H9 (cell line): ENCODE measurements at regions not wholly inside any gene's neighbourhood (a gene's known extent, or its start where the extent isn't known, plus 50 kb on each side); places are given as distances from the start of the nearest gene placed in this dataset.

Experiments
- DNase-seq: peaks from one replicate; pipeline ENCODE4 v3.0.0-alpha.2; 2017
- H2AFZ ChIP-seq: one replicate; pipeline ENCODE4 v1.6.1; 2013; ENCODE audit warnings: mild to moderate bottlenecking, low read length, control low read depth, moderate library complexity
- H2AK5ac ChIP-seq: 2 replicates; pipeline ENCODE4 v1.6.1; 2013; ENCODE audit warnings: low read length, control low read depth, mixed read lengths; ENCODE audit not compliant: insufficient read length
- H2BK120ac ChIP-seq: one replicate; pipeline ENCODE4 v1.6.1; 2013; ENCODE audit warnings: low read depth, mild to moderate bottlenecking, low read length, control low read depth, inconsistent platforms; ENCODE audit not compliant: poor library complexity, severe bottlenecking
- H2BK12ac ChIP-seq: 2 replicates; pipeline ENCODE4 v1.6.1; 2013; ENCODE audit warnings: low read length, control low read depth, mixed read lengths, low read depth; ENCODE audit not compliant: insufficient read length
- H2BK15ac ChIP-seq: 2 replicates; pipeline ENCODE4 v1.6.1; 2013; ENCODE audit warnings: low read depth, low read length, control low read depth
- H2BK20ac ChIP-seq: one replicate; pipeline ENCODE4 v1.6.1; 2013; ENCODE audit warnings: low read depth, mild to moderate bottlenecking, low read length, control low read depth, inconsistent platforms; ENCODE audit not compliant: poor library complexity, severe bottlenecking
- H2BK5ac ChIP-seq: 2 replicates; pipeline ENCODE4 v1.6.1; 2013; ENCODE audit warnings: low read length, control low read depth, mixed read lengths; ENCODE audit not compliant: insufficient read length
- H3K14ac ChIP-seq: 2 replicates; pipeline ENCODE4 v1.6.1; 2013; ENCODE audit warnings: low read length, control low read depth; ENCODE audit not compliant: insufficient read depth
- H3K18ac ChIP-seq: 2 replicates; pipeline ENCODE4 v1.6.1; 2013; ENCODE audit warnings: low read depth, mild to moderate bottlenecking, mixed read lengths, low read length, control low read depth; ENCODE audit not compliant: insufficient read length
- H3K23ac ChIP-seq: 2 replicates; pipeline ENCODE4 v1.6.1; 2013; ENCODE audit warnings: low read length, control low read depth, mixed read lengths, low read depth; ENCODE audit not compliant: insufficient read length
- H3K23me2 ChIP-seq: 2 replicates; pipeline ENCODE4 v1.6.1; 2013; ENCODE audit warnings: low read depth, mild to moderate bottlenecking, mixed read lengths, low read length, control low read depth; ENCODE audit not compliant: insufficient read length, poor library complexity, severe bottlenecking
- H3K27ac ChIP-seq: 2 replicates; pipeline ENCODE4 v1.5.1; 2013; ENCODE audit warnings: low read length, control low read depth, mixed read lengths, low read depth; ENCODE audit not compliant: insufficient read length
- H3K27me3 ChIP-seq: 2 replicates; pipeline ENCODE4 v1.6.1; 2013; ENCODE audit warnings: low read length, control low read depth, inconsistent platforms; ENCODE audit not compliant: insufficient read depth
- H3K4ac ChIP-seq: 2 replicates; pipeline ENCODE4 v1.6.1; 2013; ENCODE audit warnings: low read depth, mild to moderate bottlenecking, control low read depth, inconsistent platforms, low read length, moderate library complexity
- H3K4me1 ChIP-seq: 2 replicates; pipeline ENCODE4 v1.6.1; 2013; ENCODE audit warnings: low read length, control low read depth, inconsistent platforms; ENCODE audit not compliant: insufficient read depth
- H3K4me2 ChIP-seq: 2 replicates; pipeline ENCODE4 v1.6.1; 2013; ENCODE audit warnings: low read length, control low read depth, mixed read lengths; ENCODE audit not compliant: insufficient read length, insufficient read depth
- H3K56ac ChIP-seq: 2 replicates; pipeline ENCODE4 v1.6.1; 2013; ENCODE audit warnings: low read depth, mild to moderate bottlenecking, mixed read lengths, low read length, control low read depth; ENCODE audit not compliant: insufficient read length
- H3K79me1 ChIP-seq: 2 replicates; pipeline ENCODE4 v1.6.1; 2013; ENCODE audit warnings: low read depth, mild to moderate bottlenecking, moderate library complexity, low read length, control low read depth, inconsistent platforms; ENCODE audit not compliant: insufficient read depth, poor library complexity, severe bottlenecking
- H3K79me2 ChIP-seq: 2 replicates; pipeline ENCODE4 v1.6.1; 2013; ENCODE audit warnings: low read length, control low read depth, inconsistent platforms; ENCODE audit not compliant: insufficient read depth
- H3K9ac ChIP-seq: 2 replicates; pipeline ENCODE4 v1.6.1; 2013; ENCODE audit warnings: low read length, control low read depth, mixed read lengths; ENCODE audit not compliant: insufficient read length; ENCODE audit errors: extremely low read depth
- H3K9me3 ChIP-seq: one replicate; pipeline ENCODE4 v1.6.1; 2013; ENCODE audit warnings: low read depth, low read length, inconsistent platforms; ENCODE audit not compliant: control insufficient read depth
- H3T11ph ChIP-seq: one replicate; pipeline ENCODE4 v1.6.1; 2013; ENCODE audit warnings: mild to moderate bottlenecking, low read length, control low read depth, inconsistent platforms
- H4K20me1 ChIP-seq: one replicate; pipeline ENCODE4 v1.6.1; 2013; ENCODE audit not compliant: control insufficient read depth, insufficient read length, insufficient read depth
- H4K5ac ChIP-seq: 2 replicates; pipeline ENCODE4 v1.6.1; 2013; ENCODE audit warnings: low read depth, mild to moderate bottlenecking, mixed read lengths, low read length, control low read depth; ENCODE audit not compliant: insufficient read length
- H4K8ac ChIP-seq: replicated peaks from 2 replicates; pipeline ENCODE4 v1.6.1; 2013; ENCODE audit warnings: low read length, control low read depth, mixed read lengths, low read depth; ENCODE audit not compliant: insufficient read length
- H4K91ac ChIP-seq: 2 replicates; pipeline ENCODE4 v1.6.1; 2013; ENCODE audit warnings: low read depth, mild to moderate bottlenecking, moderate library complexity, mixed read lengths, low read length, control low read depth; ENCODE audit not compliant: insufficient read length
- H3K27ac Mint-ChIP-seq, 3 experiments: 2 replicates in 2 of 3; 3 replicates in 1 of 3; pipeline ENCODE4 v1.8.0; 2020 to 2021; ENCODE audit warnings: mixed read lengths in 3 of 3, mild to moderate bottlenecking in 1 of 3, moderate library complexity in 1 of 3
- H3K27me3 Mint-ChIP-seq: 2 replicates; pipeline ENCODE4 v1.8.0; 2021; ENCODE audit warnings: low read depth, mild to moderate bottlenecking, moderate library complexity, mixed read lengths
- H3K36me3 Mint-ChIP-seq, 3 experiments: 2 replicates in 2 of 3; 3 replicates in 1 of 3; pipeline ENCODE4 v1.8.0; 2020 to 2021; ENCODE audit warnings: low read depth in 3 of 3, mixed read lengths in 3 of 3; ENCODE audit not compliant: insufficient read depth in 1 of 3
- H3K4me1 Mint-ChIP-seq, 2 experiments: 2 replicates each; pipeline ENCODE4 v1.8.0; 2020; ENCODE audit warnings: mixed read lengths in 2 of 2
- H3K4me3 Mint-ChIP-seq, 2 experiments: 2 replicates in 1 of 2; 3 replicates in 1 of 2; pipeline ENCODE4 v1.8.0; 2020 to 2021; ENCODE audit warnings: mild to moderate bottlenecking in 2 of 2, mixed read lengths in 2 of 2, moderate library complexity in 1 of 2
- H3K9me3 Mint-ChIP-seq, 2 experiments: 2 replicates in 1 of 2; 3 replicates in 1 of 2; pipeline ENCODE4 v1.8.0; 2020; ENCODE audit warnings: mild to moderate bottlenecking in 2 of 2, mixed read lengths in 2 of 2, moderate library complexity in 1 of 2
- WGBS: extraction: QIAGEN DNeasy Blood & Tissue Kit; methylation state at CpG from one replicate; pipeline ENCODE4 v1.1.7; 2013; ENCODE audit warnings: missing lambda C conversion rate, low lambda C conversion rate, mixed read lengths; ENCODE audit not compliant: insufficient read length; ENCODE audit errors: extremely low coverage; 5-methylcytosine and 5-hydroxymethylcytosine counted together
- TF ChIP-seq, protein P1 (sequence below): fragments of 200-600 bp; sonication (generic); conservative IDR thresholded peaks from 3 replicates; pipeline ENCODE4 v1.8.0; 2021; ENCODE audit warnings: antibody characterized with exemption, mild to moderate bottlenecking

DNA sequence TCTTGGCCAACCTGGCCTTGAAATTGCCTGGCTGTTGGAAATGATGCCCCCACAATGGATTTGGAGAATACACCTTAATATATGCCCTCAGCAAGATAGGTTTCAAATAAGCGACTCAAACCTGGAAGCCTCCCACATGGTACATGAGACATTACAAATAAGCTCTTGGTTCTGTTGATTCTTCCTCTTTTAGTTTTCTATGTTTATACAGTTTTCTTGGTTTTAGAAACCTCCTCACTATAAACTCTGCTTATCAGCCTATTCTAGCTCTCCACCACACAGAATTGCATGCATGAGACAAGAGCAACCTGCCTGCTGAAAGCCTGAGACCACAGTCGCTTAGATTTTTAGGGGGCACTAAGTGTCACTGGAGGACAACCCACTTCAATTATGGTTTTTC is 108.8 kb upstream of the PREP start:
- H3K4me1 ChIP-seq, result no peaks in the 10 kb centered on the region; the same call in 1 of the 2 replicates

More for the DNA sequence above, 108.8 kb upstream of the PREP start:
- Histone ChIP-seq H3K56ac (no peak overlapping the region), H3K79me2 (no peaks in the 10 kb centered on the region), H3K9ac (no peak overlapping the region), H2BK20ac (no peak overlapping the region), H3K4me2 (no peak overlapping the region), H4K20me1 (no peaks in the 10 kb centered on the region), H3K79me1 (no peaks in the 10 kb centered on the region), H3T11ph (no peak overlapping the region), H3K18ac (no peak overlapping the region), H2BK5ac (no peak overlapping the region), H3K27ac (no peak overlapping the region), H4K91ac (no peak overlapping the region), H4K5ac (no peak overlapping the region), H3K4ac (no peak overlapping the region), H3K14ac (no peak overlapping the region), H2AK5ac (no peak overlapping the region), H2AFZ (no peak overlapping the region), H2BK12ac (no peak overlapping the region), H3K23me2 (no peaks in the 10 kb centered on the region), H2BK120ac (no peak overlapping the region), H2BK15ac (no peak overlapping the region), H3K23ac (no peak overlapping the region), H3K27me3 (no peaks in the 10 kb centered on the region), H3K9me3 (no peaks in the 10 kb centered on the region), H4K8ac (no peak overlapping the region)
- no peak overlapping the region for H3K27ac Mint-ChIP-seq
- peaks cover 6 to 12% of the 10 kb centered on the region in 2 experiments for H3K4me1 Mint-ChIP-seq
- TF ChIP-seq, protein P1, sequence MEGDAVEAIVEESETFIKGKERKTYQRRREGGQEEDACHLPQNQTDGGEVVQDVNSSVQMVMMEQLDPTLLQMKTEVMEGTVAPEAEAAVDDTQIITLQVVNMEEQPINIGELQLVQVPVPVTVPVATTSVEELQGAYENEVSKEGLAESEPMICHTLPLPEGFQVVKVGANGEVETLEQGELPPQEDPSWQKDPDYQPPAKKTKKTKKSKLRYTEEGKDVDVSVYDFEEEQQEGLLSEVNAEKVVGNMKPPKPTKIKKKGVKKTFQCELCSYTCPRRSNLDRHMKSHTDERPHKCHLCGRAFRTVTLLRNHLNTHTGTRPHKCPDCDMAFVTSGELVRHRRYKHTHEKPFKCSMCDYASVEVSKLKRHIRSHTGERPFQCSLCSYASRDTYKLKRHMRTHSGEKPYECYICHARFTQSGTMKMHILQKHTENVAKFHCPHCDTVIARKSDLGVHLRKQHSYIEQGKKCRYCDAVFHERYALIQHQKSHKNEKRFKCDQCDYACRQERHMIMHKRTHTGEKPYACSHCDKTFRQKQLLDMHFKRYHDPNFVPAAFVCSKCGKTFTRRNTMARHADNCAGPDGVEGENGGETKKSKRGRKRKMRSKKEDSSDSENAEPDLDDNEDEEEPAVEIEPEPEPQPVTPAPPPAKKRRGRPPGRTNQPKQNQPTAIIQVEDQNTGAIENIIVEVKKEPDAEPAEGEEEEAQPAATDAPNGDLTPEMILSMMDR, result no peak
- DNase-seq, result no peak
- no peaks in the 10 kb centered on the region for H3K9me3 Mint-ChIP-seq
- no peaks in the 10 kb centered on the region for H3K36me3 Mint-ChIP-seq
- H3K4me3 Mint-ChIP-seq, result no peak overlapping the region
- no CpG with 5 or more reads among the region's 2 CpGs for WGBS
- H3K27me3 Mint-ChIP-seq, result no peaks in the 10 kb centered on the region; the same call in none of the 2 replicates
